GM23248 (cell line): ENCODE measurements at regions not wholly inside any gene's neighbourhood (a gene's known extent, or its start where the extent isn't known, plus 50 kb on each side); places are given as distances from the start of the nearest gene placed in this dataset. TPM values are rescaled to one million over a fixed set of nuclear protein-coding genes. Genes with fewer than 3 reads are reported as not detected.
"Not testable (repeated sequence)": the region's sequence is repeated elsewhere in the genome, so short reads cannot be mapped to it uniquely, and the experiment has no call there.

ENCODE experiments used
- DNase-seq: peaks from one replicate; pipeline ENCODE4 v3.0.0-alpha.2; 2015
- H2AFZ ChIP-seq: fragments of 200-600 bp; sonication (generic); 2 replicates; pipeline ENCODE4 v1.6.1; 2016; ENCODE audit warnings: antibody characterized with exemption
- H3F3A ChIP-seq: fragments of 200-600 bp; sonication (generic); 2 replicates; pipeline ENCODE4 v1.6.1; 2016; ENCODE audit warnings: mild to moderate bottlenecking, antibody characterized with exemption, mixed run types; ENCODE audit not compliant: insufficient read depth
- H3K27ac ChIP-seq: fragments of 200-600 bp; sonication (generic); 2 replicates; pipeline ENCODE4 v1.5.1; 2016; ENCODE audit warnings: mild to moderate bottlenecking
- H3K27me3 ChIP-seq: fragments of 200-600 bp; sonication (generic); replicated peaks from 2 replicates; pipeline ENCODE4 v1.6.1; 2016; ENCODE audit warnings: mild to moderate bottlenecking; ENCODE audit not compliant: insufficient read depth
- H3K36me3 ChIP-seq: fragments of 200-600 bp; sonication (generic); 2 replicates; pipeline ENCODE4 v1.6.1; 2016; ENCODE audit warnings: low read depth, mild to moderate bottlenecking
- H3K4me1 ChIP-seq: fragments of 200-600 bp; sonication (generic); 2 replicates; pipeline ENCODE4 v1.6.1; 2016; ENCODE audit warnings: mild to moderate bottlenecking; ENCODE audit not compliant: insufficient read depth
- H3K4me2 ChIP-seq: fragments of 200-600 bp; sonication (generic); one replicate; pipeline ENCODE4 v1.6.1; 2016; ENCODE audit warnings: mild to moderate bottlenecking; ENCODE audit not compliant: unreplicated experiment
- H3K4me3 ChIP-seq: fragments of 200-600 bp; sonication (generic); 2 replicates; pipeline ENCODE4 v1.5.1; 2016; ENCODE audit warnings: mild to moderate bottlenecking
- H3K79me2 ChIP-seq: fragments of 200-600 bp; sonication (generic); 2 replicates; pipeline ENCODE4 v1.6.1; 2016; ENCODE audit warnings: mild to moderate bottlenecking; ENCODE audit not compliant: insufficient read depth
- H3K9ac ChIP-seq: fragments of 200-600 bp; sonication (generic); 2 replicates; pipeline ENCODE4 v1.6.1; 2016; ENCODE audit warnings: mild to moderate bottlenecking
- H3K9me2 ChIP-seq: fragments of 200-600 bp; sonication (generic); 2 replicates; pipeline ENCODE4 v1.6.1; 2016; ENCODE audit warnings: mixed run types, mild to moderate bottlenecking, moderate library complexity; ENCODE audit not compliant: insufficient read depth
- H3K9me3 ChIP-seq: fragments of 200-600 bp; sonication (generic); one replicate; pipeline ENCODE4 v1.6.1; 2017; ENCODE audit warnings: low read depth
- H4K20me1 ChIP-seq: fragments of 200-600 bp; sonication (generic); 2 replicates; pipeline ENCODE4 v1.6.0; 2016; ENCODE audit not compliant: insufficient read depth
- EZH2 ChIP-seq: fragments of 200-600 bp; sonication (generic); IDR thresholded peaks from 2 replicates; pipeline ENCODE4 v1.6.1; 2018; ENCODE audit warnings: antibody characterized with exemption, mild to moderate bottlenecking; ENCODE audit not compliant: insufficient read depth, poor library complexity, severe bottlenecking
- EZH2phosphoT487 ChIP-seq: fragments of 200-600 bp; sonication (generic); IDR thresholded peaks from 2 replicates; pipeline ENCODE4 v1.6.1; 2018; ENCODE audit warnings: antibody characterized with exemption, moderate library complexity, mild to moderate bottlenecking, low read depth; ENCODE audit not compliant: insufficient read depth
- WGBS, 2 experiments: methylation state at CpG; one replicate each; pipeline ENCODE4 v1.1.6; 2015 to 2017; ENCODE audit warnings: low lambda C conversion rate in 2 of 2, low coverage in 1 of 2; ENCODE audit errors: missing lambda C conversion rate in 2 of 2; 5-methylcytosine and 5-hydroxymethylcytosine counted together
- in situ Hi-C: fragments of 300-500 bp; cut with MboI; formaldehyde crosslinking; loops from 2 replicates; pipeline ENCODE4 v1.15.0; 2020
- small RNA-seq: library from RNA; depleted of rRNA; stranded (forward); fragments of <200 nt; gene quantifications from one replicate; pipeline ENCODE3, GENCODE V24; 2014; ENCODE audit warnings: low read depth, low replicate concordance

DNA sequence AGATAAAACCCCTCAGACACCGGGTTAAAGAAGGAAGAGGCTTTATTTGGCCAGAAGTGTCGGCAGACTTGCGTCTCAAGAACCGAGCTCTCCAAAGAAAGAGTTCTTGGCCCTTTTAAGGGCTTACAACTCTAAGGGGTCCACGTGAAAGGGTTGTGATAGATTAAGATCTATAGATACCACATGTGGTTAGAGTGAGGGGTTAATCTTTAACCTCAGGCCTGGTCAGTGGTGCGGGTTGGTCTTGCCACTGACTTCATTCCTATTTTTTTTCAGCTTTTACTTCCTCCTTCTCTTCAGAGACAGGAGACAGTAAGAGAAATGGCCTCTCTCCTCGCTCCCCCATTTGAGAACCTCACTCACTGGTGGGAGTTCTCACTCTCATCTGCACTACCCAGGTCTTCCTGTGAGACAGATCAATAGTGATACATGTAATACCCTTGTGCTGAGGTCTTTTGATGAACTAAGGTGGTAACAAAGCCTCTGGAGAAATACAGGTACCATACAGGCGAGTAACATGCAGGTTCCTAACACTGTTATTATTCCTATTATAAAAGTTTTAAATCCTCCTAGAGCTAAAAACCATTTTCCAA lies 52.4 kb upstream of the COX7C start:
- Histone ChIP-seq H3K4me3 (no peak overlapping the region), H2AFZ (no peak overlapping the region), H3K4me1 (no peaks in the 10 kb centered on the region), H3K9me3 (no peaks in the 10 kb centered on the region), H3K9ac (no peak overlapping the region), H3F3A (no peaks in the 10 kb centered on the region), H3K36me3 (no peaks in the 10 kb centered on the region), H3K9me2 (no peaks in the 10 kb centered on the region), H4K20me1 (no peaks in the 10 kb centered on the region), H3K27ac (no peak overlapping the region), H3K27me3 (no peaks in the 10 kb centered on the region), H3K79me2 (no peaks in the 10 kb centered on the region), H3K4me2 (no peak overlapping the region)
- in situ Hi-C loops, result no loop called here
- TF ChIP-seq EZH2phosphoT487 (no peak), EZH2 (no peak)
- WGBS, 2 experiments, result 26 to 28% methylated on average over 8 of the region's 8 CpGs
- no peak for DNase-seq

DNA sequence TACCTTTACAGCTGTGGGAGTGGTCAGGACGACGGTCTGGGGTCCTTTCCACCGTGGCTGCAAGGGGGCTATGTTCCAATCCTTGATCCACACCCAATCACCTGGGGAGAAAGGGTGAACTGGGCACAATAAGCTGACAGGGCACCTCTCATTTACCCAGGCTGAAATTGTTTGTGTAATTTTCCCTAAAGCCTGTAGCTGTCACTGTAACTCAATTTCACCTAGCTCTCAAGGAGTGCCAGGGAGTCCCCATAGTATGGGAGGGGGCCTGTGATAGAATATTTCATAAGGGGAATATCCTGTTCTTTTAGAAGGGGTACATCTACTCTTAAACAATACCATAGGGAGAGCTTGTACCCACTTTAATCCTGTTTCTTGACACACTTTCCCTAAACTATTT lies 51.7 kb upstream of the COX7C start:
- 10 to 16% methylated on average over 3 of the region's 3 CpGs for WGBS, 2 experiments
- H3K36me3 ChIP-seq, in situ Hi-C loops, H3K27me3 ChIP-seq, H3K4me3 ChIP-seq, H3K9me2 ChIP-seq, H4K20me1 ChIP-seq, H3F3A ChIP-seq, H3K4me2 ChIP-seq, H3K9me3 ChIP-seq, DNase-seq, H3K27ac ChIP-seq, H3K9ac ChIP-seq, H3K79me2 ChIP-seq, H2AFZ ChIP-seq, H3K4me1 ChIP-seq: not testable (repeated sequence)

Small RNA genes lying in the stretch of these regions (small RNA-seq; reads per million reads assigned to genes)
- not detected for gene RBBP4P6
